Endodermal cell (in vitro differentiated cells): ENCODE measurements at regions not wholly inside any gene's neighbourhood (a gene's known extent, or its start where the extent isn't known, plus 50 kb on each side); places are given as distances from the start of the nearest gene placed in this dataset.

Source experiments
- DNase-seq: peaks from one replicate; pipeline ENCODE4 v3.0.0-alpha.2; 2017
- H3K27ac ChIP-seq: 2 replicates; pipeline ENCODE4 v1.5.1; 2013; ENCODE audit warnings: mild to moderate bottlenecking, low read depth, low read length, moderate library complexity
- H3K27me3 ChIP-seq: 2 replicates; pipeline ENCODE4 v1.6.1; 2013; ENCODE audit warnings: mild to moderate bottlenecking, low read length, moderate library complexity; ENCODE audit not compliant: insufficient read depth, control insufficient read depth, poor library complexity, severe bottlenecking
- H3K36me3 ChIP-seq: 2 replicates; pipeline ENCODE4 v1.7.0; 2013; ENCODE audit warnings: mild to moderate bottlenecking, low read length, moderate library complexity; ENCODE audit not compliant: control insufficient read depth, insufficient read depth
- H3K4me1 ChIP-seq: one replicate; pipeline ENCODE4 v1.7.0; 2013; ENCODE audit warnings: low read length; ENCODE audit not compliant: control insufficient read depth, insufficient read depth
- H3K4me3 ChIP-seq: 2 replicates; pipeline ENCODE4 v1.5.1; 2013; ENCODE audit warnings: mild to moderate bottlenecking, low read length, moderate library complexity
- H3K9ac ChIP-seq: 2 replicates; pipeline ENCODE4 v1.6.1; 2013; ENCODE audit warnings: mild to moderate bottlenecking, low read length, moderate library complexity; ENCODE audit not compliant: poor library complexity, severe bottlenecking; ENCODE audit errors: extremely low read depth
- H3K9me3 ChIP-seq: 2 replicates; pipeline ENCODE4 v1.6.1; 2013; ENCODE audit warnings: mild to moderate bottlenecking, low read length, moderate library complexity; ENCODE audit not compliant: control insufficient read depth
- H3K27ac Mint-ChIP-seq: 2 replicates; pipeline ENCODE4 v1.8.0; 2020; ENCODE audit warnings: mixed read lengths
- H3K27me3 Mint-ChIP-seq: 2 replicates; pipeline ENCODE4 v1.8.0; 2021; ENCODE audit warnings: mild to moderate bottlenecking, mixed read lengths; ENCODE audit not compliant: insufficient read depth
- H3K36me3 Mint-ChIP-seq: 2 replicates; pipeline ENCODE4 v1.8.0; 2020; ENCODE audit warnings: low read depth, mixed read lengths
- H3K4me1 Mint-ChIP-seq: 2 replicates; pipeline ENCODE4 v1.8.0; 2020; ENCODE audit warnings: mixed read lengths
- H3K4me3 Mint-ChIP-seq: 2 replicates; pipeline ENCODE4 v1.8.0; 2020; ENCODE audit warnings: mild to moderate bottlenecking, moderate library complexity, mixed read lengths
- H3K9me3 Mint-ChIP-seq: 2 replicates; pipeline ENCODE4 v1.8.0; 2020; ENCODE audit warnings: mild to moderate bottlenecking, mixed read lengths
- CTCF ChIP-seq: fragments of 200-600 bp; sonication (generic); conservative IDR thresholded peaks from 2 replicates; pipeline ENCODE4 v1.5.0; 2021; ENCODE audit warnings: antibody characterized with exemption, mild to moderate bottlenecking
- WGBS, 2 experiments: methylation state at CpG; one replicate each; pipeline versions ENCODE4 v1.1.5 to v1.1.7; 2013; ENCODE audit warnings: missing lambda C conversion rate in 2 of 2, mixed read lengths in 1 of 2; ENCODE audit not compliant: insufficient coverage in 1 of 2, insufficient read length in 1 of 2; 5-methylcytosine and 5-hydroxymethylcytosine counted together

DNA sequence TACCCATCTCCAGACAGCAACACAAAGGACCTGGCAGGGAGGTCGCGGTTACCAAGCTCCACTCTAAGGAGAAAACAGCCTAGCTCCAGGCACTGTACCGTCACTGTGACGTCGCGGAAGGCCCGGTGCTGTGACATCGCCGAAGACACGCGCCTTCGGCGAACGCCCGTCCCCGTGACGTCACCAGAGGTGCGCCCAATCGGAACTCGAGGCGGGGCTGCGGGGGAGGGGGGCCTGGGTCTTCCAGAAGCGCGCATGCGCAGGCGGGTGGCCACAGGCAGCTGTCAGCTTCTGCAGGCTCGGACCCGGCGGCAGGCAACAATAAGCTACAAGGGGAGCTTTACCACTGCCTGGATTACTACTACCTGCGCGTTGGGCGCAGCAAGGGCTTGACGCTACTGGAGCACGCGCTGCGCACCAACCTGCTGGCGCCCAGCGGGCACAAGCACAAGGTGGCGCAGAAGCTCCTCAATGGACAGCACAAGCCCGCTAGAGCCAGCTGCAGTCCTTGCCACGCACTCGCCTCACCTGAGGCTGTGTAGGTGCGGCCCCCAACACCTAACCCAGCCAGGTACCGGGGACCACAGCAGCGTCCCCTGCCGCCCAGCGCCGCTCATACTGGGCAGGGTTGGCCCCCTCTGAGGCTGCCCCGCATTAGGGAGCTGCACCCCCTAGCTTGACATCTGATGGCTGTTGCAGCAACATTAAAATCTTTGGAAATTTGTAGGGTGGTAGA, 208.4 kb downstream of the TPST1 start:
- DNase-seq, result peak; percentile 99
- 2 to 8% methylated on average over 9 to 49 of the region's 49 CpGs for WGBS, 2 experiments
- no peaks in the 10 kb centered on the region for H3K27me3 ChIP-seq
- no peaks in the 10 kb centered on the region for H3K4me1 ChIP-seq
- H3K9me3 ChIP-seq, result peaks cover 5% of the 10 kb centered on the region
- peaks cover 2% of the 10 kb centered on the region for H3K4me1 Mint-ChIP-seq
- no peak overlapping the region for H3K9ac ChIP-seq
- H3K27ac Mint-ChIP-seq, result peak overlapping the region; percentile 82
- no peak overlapping the region for H3K27ac ChIP-seq
- H3K4me3 ChIP-seq, result peak overlapping the region; percentile 79
- peaks cover 9% of the 10 kb centered on the region for H3K27me3 Mint-ChIP-seq
- H3K36me3 ChIP-seq, result no peaks in the 10 kb centered on the region
- H3K4me3 Mint-ChIP-seq, result peak overlapping the region; percentile 53
- peaks cover 27% of the 10 kb centered on the region for H3K36me3 Mint-ChIP-seq
- peak; percentile 81 for TF ChIP-seq CTCF
- peaks cover 8% of the 10 kb centered on the region for H3K9me3 Mint-ChIP-seq

DNA sequence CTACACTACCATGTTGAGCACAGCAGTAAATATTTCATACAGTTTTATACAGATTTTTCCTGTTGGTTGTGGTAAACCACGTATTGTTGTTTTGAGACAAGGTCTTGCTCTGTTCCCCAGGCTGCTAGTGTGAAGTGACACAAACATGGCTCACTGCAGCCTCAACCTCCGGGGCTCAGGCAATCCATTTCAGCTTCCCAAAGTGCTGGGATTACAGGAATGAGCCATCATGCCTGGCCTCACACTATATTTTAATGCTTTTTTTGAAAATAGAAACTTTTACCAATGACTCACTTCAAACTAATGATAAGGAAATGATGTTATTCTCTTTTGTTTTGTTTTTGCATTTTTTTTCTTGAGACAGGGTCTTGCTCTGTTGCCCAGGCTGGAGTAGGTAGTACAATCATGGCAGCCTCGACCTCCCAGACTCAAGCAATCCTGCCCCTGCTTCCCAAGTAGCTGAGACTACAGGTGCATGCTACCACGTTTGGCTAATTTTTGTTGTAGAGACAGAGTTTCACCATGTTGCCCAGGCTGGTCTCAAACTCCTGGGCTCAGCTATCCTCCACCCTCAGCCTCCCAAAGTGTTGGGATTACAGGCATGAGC, 210.6 kb downstream of the TPST1 start:
- peaks cover 10% of the 10 kb centered on the region for H3K36me3 Mint-ChIP-seq
- no peak overlapping the region for H3K4me3 ChIP-seq
- H3K36me3 ChIP-seq, result no peaks in the 10 kb centered on the region
- peaks cover 8% of the 10 kb centered on the region for H3K9me3 Mint-ChIP-seq
- no peak overlapping the region for H3K27ac ChIP-seq
- H3K9ac ChIP-seq, result no peak overlapping the region
- H3K9me3 ChIP-seq, result peaks cover 5% of the 10 kb centered on the region
- no peaks in the 10 kb centered on the region for H3K4me1 ChIP-seq
- peaks cover 2% of the 10 kb centered on the region for H3K4me1 Mint-ChIP-seq
- no peak overlapping the region for H3K4me3 Mint-ChIP-seq
- no peak overlapping the region for H3K27ac Mint-ChIP-seq
- no peak for DNase-seq
- no peak for TF ChIP-seq CTCF
- WGBS, 2 experiments, result 86 to 91% methylated on average over 2 to 4 of the region's 4 CpGs
- no peaks in the 10 kb centered on the region for H3K27me3 ChIP-seq
- H3K27me3 Mint-ChIP-seq, result peaks cover 9% of the 10 kb centered on the region

DNA sequence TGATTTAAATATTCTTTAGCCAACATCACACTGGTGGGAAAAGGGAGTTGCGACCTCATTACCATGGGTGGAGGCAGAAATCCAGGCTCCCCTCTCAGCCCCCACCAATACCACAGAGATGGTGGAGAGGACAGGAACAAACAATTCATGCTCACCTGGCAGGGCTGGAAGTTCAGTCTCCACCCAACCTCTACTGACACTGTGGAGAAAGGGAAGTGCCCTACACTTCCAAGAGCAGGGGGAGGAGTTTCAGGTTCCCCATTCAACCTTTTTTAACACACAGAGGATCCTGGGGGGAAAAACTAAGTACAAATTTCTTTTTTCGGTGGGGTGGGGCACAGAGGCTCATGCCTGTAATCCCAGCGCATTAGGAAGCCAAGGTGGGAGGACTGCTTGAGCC, 210.1 kb upstream of the KCTD7 start:
- Mint-ChIP-seq H3K9me3 (no peaks in the 10 kb centered on the region), H3K4me3 (no peak overlapping the region), H3K27ac (peak overlapping the region; percentile 26), H3K36me3 (peaks cover 6% of the 10 kb centered on the region), H3K27me3 (no peaks in the 10 kb centered on the region), H3K4me1 (peaks cover 2% of the 10 kb centered on the region)
- H3K9ac ChIP-seq, result no peak overlapping the region
- no peak for TF ChIP-seq CTCF
- H3K27ac ChIP-seq, result no peak overlapping the region
- no peaks in the 10 kb centered on the region for H3K4me1 ChIP-seq
- no peaks in the 10 kb centered on the region for H3K9me3 ChIP-seq
- H3K4me3 ChIP-seq, result no peak overlapping the region
- no peaks in the 10 kb centered on the region for H3K36me3 ChIP-seq
- 91% methylated on average over 3 of the region's 3 CpGs; no CpG with 5 or more reads in 1 of the 2 experiments for WGBS, 2 experiments
- H3K27me3 ChIP-seq, result no peaks in the 10 kb centered on the region
- DNase-seq, result no peak
